Fibroblast of lung (primary cell): ENCODE measurements at regions not wholly inside any gene's neighbourhood (a gene's known extent, or its start where the extent isn't known, plus 50 kb on each side); places are given as distances from the start of the nearest gene placed in this dataset.

ENCODE experiments used
- DNase-seq, 2 donors: peaks; one replicate each; pipeline versions ENCODE4 v3.0.0 to v3.0.0-alpha.2; 2010; ENCODE audit warnings: low read depth in 2 of 2
- H2AFZ ChIP-seq: 2 replicates; pipeline ENCODE4 v1.5.1; 2012; ENCODE audit warnings: low read length, control low read depth, inconsistent platforms
- H3K27ac ChIP-seq: 2 replicates; pipeline ENCODE4 v1.5.1; 2011; ENCODE audit warnings: low read length, control low read depth; ENCODE audit not compliant: insufficient read depth
- H3K27me3 ChIP-seq: 2 replicates; pipeline ENCODE4 v1.5.1; 2011; ENCODE audit warnings: mild to moderate bottlenecking, low read length; ENCODE audit not compliant: control insufficient read depth, insufficient read depth
- H3K36me3 ChIP-seq: 2 replicates; pipeline ENCODE4 v1.5.1; 2011; ENCODE audit warnings: low read length; ENCODE audit not compliant: control insufficient read depth, insufficient read depth
- H3K4me1 ChIP-seq: 2 replicates; pipeline ENCODE4 v1.5.1; 2011; ENCODE audit warnings: low read length; ENCODE audit not compliant: control insufficient read depth, insufficient read depth; ENCODE audit errors: extremely low read depth
- H3K4me2 ChIP-seq: 2 replicates; pipeline ENCODE4 v1.5.1; 2011; ENCODE audit warnings: low read length, control low read depth; ENCODE audit not compliant: insufficient read depth; ENCODE audit errors: extremely low read depth
- H3K4me3 ChIP-seq, 4 experiments: fragments of 200-600 bp in 1 of 4; sonication (generic) in 1 of 4; replicated peaks in 1 of 4; 2 replicates each; pipeline ENCODE4 v1.5.1; 2011 to 2016; ENCODE audit warnings: low read length in 4 of 4, low read depth in 3 of 4, mild to moderate bottlenecking in 3 of 4, control low read depth in 2 of 4, inconsistent platforms in 1 of 4, mixed read lengths in 1 of 4; ENCODE audit not compliant: insufficient read depth in 1 of 4; ENCODE audit errors: control extremely low read depth in 1 of 4
- H3K79me2 ChIP-seq: 2 replicates; pipeline ENCODE4 v1.5.1; 2012; ENCODE audit warnings: mild to moderate bottlenecking, low read length, inconsistent platforms; ENCODE audit not compliant: control insufficient read depth, insufficient read depth
- H3K9ac ChIP-seq: 2 replicates; pipeline ENCODE4 v1.5.1; 2011; ENCODE audit warnings: mild to moderate bottlenecking, low read length, control low read depth; ENCODE audit not compliant: insufficient read depth
- H3K9me3 ChIP-seq: 2 replicates; pipeline ENCODE4 v1.5.1; 2012; ENCODE audit warnings: low read depth, low read length; ENCODE audit not compliant: control insufficient read depth, insufficient read depth
- H4K20me1 ChIP-seq: 2 replicates; pipeline ENCODE4 v1.5.1; 2011; ENCODE audit warnings: low read length; ENCODE audit not compliant: control insufficient read depth, insufficient read depth; ENCODE audit errors: extremely low read depth
- EZH2 ChIP-seq: IDR thresholded peaks from 2 replicates; pipeline ENCODE4 v1.5.1; 2012; ENCODE audit warnings: low read length, control low read depth, mild to moderate bottlenecking; ENCODE audit errors: missing control alignments
- TF ChIP-seq, protein P1 (sequence below), 2 donors: IDR thresholded peaks in 1 of 2; conservative IDR thresholded peaks in 1 of 2; 1 replicate in 1 of 2; 2 replicates in 1 of 2; pipeline ENCODE4 v1.5.1; 2011 to 2012; ENCODE audit warnings: low read length in 2 of 2, control low read depth in 1 of 2, inconsistent platforms in 1 of 2, low read depth in 1 of 2, mild to moderate bottlenecking in 1 of 2

DNA sequence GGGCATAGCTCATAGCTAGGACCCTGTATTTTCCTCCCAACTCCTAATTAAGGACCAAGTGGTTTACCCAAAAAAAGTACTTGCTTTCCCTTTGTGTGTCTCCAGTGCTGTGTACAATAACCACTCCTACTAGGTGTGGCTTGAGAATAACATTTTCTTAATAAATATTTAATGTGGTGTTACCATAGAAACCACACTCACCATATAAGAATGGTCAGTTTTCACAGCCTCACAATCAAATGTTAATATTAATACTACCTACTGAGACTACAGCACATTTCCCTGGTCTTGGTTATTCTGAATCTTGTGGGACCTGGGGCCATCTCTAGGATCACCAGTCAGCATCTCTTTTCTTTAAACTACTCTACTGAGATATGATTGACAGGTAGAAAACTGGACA, 83.5 kb upstream of the BCAR3 start:
- Histone ChIP-seq H3K36me3 (no peaks in the 10 kb centered on the region), H3K79me2 (no peaks in the 10 kb centered on the region), H3K4me3 (no peak overlapping the region), H3K27me3 (no peaks in the 10 kb centered on the region), H3K27ac (no peak overlapping the region), H3K9ac (no peak overlapping the region), H2AFZ (no peak overlapping the region), H3K9me3 (no peaks in the 10 kb centered on the region), H3K4me2 (no peak overlapping the region), H4K20me1 (no peaks in the 10 kb centered on the region), H3K4me1 (no peaks in the 10 kb centered on the region)
- TF ChIP-seq, protein P1, sequence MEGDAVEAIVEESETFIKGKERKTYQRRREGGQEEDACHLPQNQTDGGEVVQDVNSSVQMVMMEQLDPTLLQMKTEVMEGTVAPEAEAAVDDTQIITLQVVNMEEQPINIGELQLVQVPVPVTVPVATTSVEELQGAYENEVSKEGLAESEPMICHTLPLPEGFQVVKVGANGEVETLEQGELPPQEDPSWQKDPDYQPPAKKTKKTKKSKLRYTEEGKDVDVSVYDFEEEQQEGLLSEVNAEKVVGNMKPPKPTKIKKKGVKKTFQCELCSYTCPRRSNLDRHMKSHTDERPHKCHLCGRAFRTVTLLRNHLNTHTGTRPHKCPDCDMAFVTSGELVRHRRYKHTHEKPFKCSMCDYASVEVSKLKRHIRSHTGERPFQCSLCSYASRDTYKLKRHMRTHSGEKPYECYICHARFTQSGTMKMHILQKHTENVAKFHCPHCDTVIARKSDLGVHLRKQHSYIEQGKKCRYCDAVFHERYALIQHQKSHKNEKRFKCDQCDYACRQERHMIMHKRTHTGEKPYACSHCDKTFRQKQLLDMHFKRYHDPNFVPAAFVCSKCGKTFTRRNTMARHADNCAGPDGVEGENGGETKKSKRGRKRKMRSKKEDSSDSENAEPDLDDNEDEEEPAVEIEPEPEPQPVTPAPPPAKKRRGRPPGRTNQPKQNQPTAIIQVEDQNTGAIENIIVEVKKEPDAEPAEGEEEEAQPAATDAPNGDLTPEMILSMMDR (conservative IDR thresholded peaks at IDR 0.05 in 1 of 2, IDR thresholded peaks at IDR 0.05 in 1 of 2; ENCODE audit: low read depth in 1 of 2, low read length in 2 of 2), result no peak
- no peak for TF ChIP-seq EZH2
- DNase-seq, result peak in 1 of 2 donors; percentile 31

DNA sequence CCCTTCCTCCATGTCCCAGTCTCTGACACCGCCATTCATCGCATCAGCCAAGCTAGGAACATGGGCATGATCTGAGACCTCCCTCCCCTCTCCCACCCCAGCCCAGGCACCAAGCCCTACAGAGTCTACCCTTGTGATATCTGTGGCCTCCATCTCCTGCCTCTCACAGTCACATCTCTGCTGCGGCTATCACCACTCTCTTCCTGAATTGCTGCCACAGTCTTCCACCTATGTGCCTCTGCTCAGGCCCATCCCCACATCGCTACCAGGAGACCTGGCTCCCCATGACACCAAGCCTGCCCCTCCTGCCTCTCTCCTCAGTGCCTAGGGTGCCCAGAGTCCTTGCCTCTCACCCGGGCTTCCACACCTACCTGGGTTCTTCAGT, 82.7 kb upstream of the BCAR3 start:
- no peak overlapping the region for H2AFZ ChIP-seq
- no peaks in the 10 kb centered on the region for H4K20me1 ChIP-seq
- no peaks in the 10 kb centered on the region for H3K9me3 ChIP-seq
- no peak overlapping the region for H3K4me2 ChIP-seq
- no peak overlapping the region for H3K4me3 ChIP-seq
- H3K79me2 ChIP-seq, result no peaks in the 10 kb centered on the region
- no peak overlapping the region for H3K27ac ChIP-seq
- DNase-seq, result no peak
- no peak overlapping the region for H3K9ac ChIP-seq
- TF ChIP-seq, protein P1 (conservative IDR thresholded peaks at IDR 0.05 in 1 of 2, IDR thresholded peaks at IDR 0.05 in 1 of 2; ENCODE audit: low read depth in 1 of 2, low read length in 2 of 2), result no peak
- TF ChIP-seq EZH2, result no peak
- H3K4me1 ChIP-seq, result no peaks in the 10 kb centered on the region
- H3K27me3 ChIP-seq, result no peaks in the 10 kb centered on the region
- H3K36me3 ChIP-seq, result no peaks in the 10 kb centered on the region

DNA sequence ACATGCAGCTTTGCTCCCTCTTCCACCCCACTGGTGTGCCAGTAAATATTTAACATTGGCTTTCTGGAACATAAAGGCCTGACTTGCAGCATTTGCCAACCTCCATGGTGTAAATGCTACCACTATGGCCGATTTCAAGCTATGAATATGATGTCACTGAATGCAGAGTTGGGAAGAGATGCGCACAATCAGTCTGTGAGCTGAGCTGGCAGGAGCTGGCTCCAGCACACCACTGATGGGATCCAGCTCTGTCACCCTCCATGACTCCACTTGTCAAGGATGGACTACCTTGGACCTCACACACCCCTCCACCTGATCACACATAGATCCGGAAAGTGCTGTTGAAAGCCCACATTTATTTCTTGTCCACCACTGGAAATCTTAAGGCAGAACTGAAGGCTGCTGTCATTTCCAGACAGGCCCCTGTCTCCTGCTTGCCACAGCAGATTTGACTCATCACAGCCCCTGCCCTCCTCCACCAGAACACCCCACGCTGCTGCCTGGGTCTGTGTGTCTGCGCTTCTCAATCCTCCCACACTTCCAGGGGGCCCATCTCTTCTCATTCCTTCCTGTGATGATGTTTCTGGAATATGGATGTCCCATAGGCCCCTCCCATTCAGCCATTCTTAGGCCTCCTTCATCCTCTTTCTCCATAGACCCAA, 82.2 kb upstream of the BCAR3 start:
- H3K4me3 ChIP-seq, result no peak overlapping the region
- H4K20me1 ChIP-seq, result no peaks in the 10 kb centered on the region
- no peak overlapping the region for H3K4me2 ChIP-seq
- no peaks in the 10 kb centered on the region for H3K27me3 ChIP-seq
- H3K4me1 ChIP-seq, result peaks cover 3% of the 10 kb centered on the region
- TF ChIP-seq, protein P1 (conservative IDR thresholded peaks at IDR 0.05 in 1 of 2, IDR thresholded peaks at IDR 0.05 in 1 of 2; ENCODE audit: low read depth in 1 of 2, low read length in 2 of 2), result no peak
- TF ChIP-seq EZH2, result no peak
- H3K9me3 ChIP-seq, result no peaks in the 10 kb centered on the region
- no peak overlapping the region for H2AFZ ChIP-seq
- no peak for DNase-seq
- no peak overlapping the region for H3K27ac ChIP-seq
- no peaks in the 10 kb centered on the region for H3K79me2 ChIP-seq
- H3K9ac ChIP-seq, result no peak overlapping the region
- H3K36me3 ChIP-seq, result no peaks in the 10 kb centered on the region
